Ovary (tissue), 7 donors: ENCODE measurements at regions not wholly inside any gene's neighbourhood (a gene's known extent, or its start where the extent isn't known, plus 50 kb on each side); places are given as distances from the start of the nearest gene placed in this dataset.
"Not testable (repeated sequence)": the region's sequence is repeated elsewhere in the genome, so short reads cannot be mapped to it uniquely, and the experiment has no call there.

Source experiments
- DNase-seq, 5 donors: peaks; one replicate each; pipeline ENCODE4 v3.0.0-alpha.2; 2019 to 2020
- H3K27ac ChIP-seq, 2 donors: fragments of 200-600 bp; one replicate each; pipeline versions ENCODE4 v1.5.1 to v1.8.0; 2019 to 2022
- H3K27me3 ChIP-seq: fragments of 200-600 bp; one replicate; pipeline ENCODE4 v1.8.0; 2022
- H3K36me3 ChIP-seq: fragments of 200-600 bp; sonication (generic); one replicate; pipeline ENCODE4 v1.5.1; 2019
- H3K4me1 ChIP-seq: one replicate; pipeline ENCODE4 v1.8.1; 2013; ENCODE audit warnings: mild to moderate bottlenecking, moderate library complexity; ENCODE audit not compliant: insufficient read depth
- H3K4me3 ChIP-seq: fragments of 200-600 bp; sonication (generic); one replicate; pipeline ENCODE4 v1.5.1; 2017
- H3K9me3 ChIP-seq, 2 donors: fragments of 200-600 bp in 1 of 2; sonication (generic) in 1 of 2; one replicate each; pipeline versions ENCODE4 v1.5.1 to v1.8.1; 2013 to 2019; ENCODE audit warnings: mild to moderate bottlenecking in 1 of 2, moderate library complexity in 1 of 2
- EP300 ChIP-seq: sonication (generic); formaldehyde crosslinking; IDR thresholded peaks from one replicate; pipeline ENCODE4 v1.6.1; 2017; ENCODE audit warnings: antibody characterized with exemption
- POLR2A ChIP-seq: fragments of 450-650 bp; IDR thresholded peaks from one replicate; pipeline ENCODE4 v1.6.1; 2017; ENCODE audit warnings: antibody characterized with exemption, mild to moderate bottlenecking, moderate library complexity
- WGBS, 3 donors: extraction: QIAGEN DNeasy Blood & Tissue Kit in 1 of 3; methylation state at CpG; one replicate each; pipeline versions ENCODE4 v1.1.5 to v1.1.7; 2013 to 2017; 5-methylcytosine and 5-hydroxymethylcytosine counted together
- intact Hi-C, 4 donors: fragments of 100-400 bp; cut with DNase I; formaldehyde crosslinking; loops; one replicate each; pipeline versions ENCODE4 v1.11.0 to v1.15.1; 2022 to 2023
- TF ChIP-seq, protein P1 (sequence below), 3 donors: fragments of 450-650 bp in 2 of 3; fragments of 200-600 bp in 1 of 3; IDR thresholded peaks; one replicate each; pipeline versions ENCODE4 v1.5.1 to v1.8.0; 2016 to 2022; ENCODE audit warnings: antibody characterized with exemption in 3 of 3, mild to moderate bottlenecking in 1 of 3
- donor health status: DM: no; HTN: no; CAD: no; lungs with moderate emphysema.
- donor health status: DM: no; HTN: no; CAD: no.
- donor health status: Bipolar disorder and iron deficiency.
- donor health status: DM: no; HTN: no; CAD: no.
- donor health status: DM: yes; HTN: yes; CAD: no.

DNA sequence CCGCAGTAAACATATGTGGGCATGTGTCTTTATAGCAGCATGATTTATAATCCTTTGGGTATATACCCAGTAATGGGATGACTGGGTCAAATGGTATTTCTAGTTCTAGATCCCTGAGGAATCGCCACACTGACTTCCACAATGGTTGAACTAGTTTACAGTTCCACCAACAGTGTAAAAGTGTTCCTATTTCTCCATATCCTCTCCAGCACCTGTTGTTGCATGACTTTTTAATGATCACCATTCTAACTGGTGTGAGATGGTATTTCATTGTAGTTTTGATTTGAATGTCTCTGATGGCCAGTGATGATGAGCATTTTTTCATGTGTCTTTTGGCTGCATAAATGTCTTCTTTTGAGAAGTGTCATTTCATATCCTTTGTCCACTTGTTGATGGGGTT lies 238.6 kb upstream of the ZNF337 start:
- H3K27me3 ChIP-seq, intact Hi-C loops, H3K27ac ChIP-seq, H3K9me3 ChIP-seq, H3K36me3 ChIP-seq, H3K4me1 ChIP-seq, H3K4me3 ChIP-seq, DNase-seq: not testable (repeated sequence)
- WGBS, 3 donors = 91 to 100% (median 93%) methylated on average over 1 to 2 of the region's 2 CpGs

DNA sequence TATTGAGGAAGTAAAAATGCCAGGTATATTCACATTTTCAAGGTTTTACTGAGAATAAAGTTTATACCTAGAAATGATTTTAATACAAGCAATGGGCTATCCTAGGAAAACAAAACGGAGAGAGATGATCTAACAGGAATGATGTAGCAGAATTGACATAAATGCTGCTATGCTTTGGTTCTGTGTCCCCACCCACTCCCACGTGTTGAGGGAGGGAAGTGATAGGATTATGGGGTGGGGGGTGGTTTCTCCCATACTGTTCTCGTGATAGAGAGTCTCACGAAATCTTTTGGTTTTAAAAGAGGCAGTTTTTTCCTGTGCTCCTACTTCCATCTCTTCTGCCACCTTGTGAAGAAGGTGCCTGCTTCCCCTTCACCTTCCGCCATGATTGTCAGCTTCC lies 236.2 kb upstream of the ZNF337 start:
- H3K27me3 ChIP-seq, H3K36me3 ChIP-seq, H3K27ac ChIP-seq, H3K4me3 ChIP-seq, H3K4me1 ChIP-seq, DNase-seq, intact Hi-C loops, H3K9me3 ChIP-seq: not testable (repeated sequence)
- WGBS, 3 donors = 33 to 47% (median 44%) methylated on average over 5 of the region's 5 CpGs

DNA sequence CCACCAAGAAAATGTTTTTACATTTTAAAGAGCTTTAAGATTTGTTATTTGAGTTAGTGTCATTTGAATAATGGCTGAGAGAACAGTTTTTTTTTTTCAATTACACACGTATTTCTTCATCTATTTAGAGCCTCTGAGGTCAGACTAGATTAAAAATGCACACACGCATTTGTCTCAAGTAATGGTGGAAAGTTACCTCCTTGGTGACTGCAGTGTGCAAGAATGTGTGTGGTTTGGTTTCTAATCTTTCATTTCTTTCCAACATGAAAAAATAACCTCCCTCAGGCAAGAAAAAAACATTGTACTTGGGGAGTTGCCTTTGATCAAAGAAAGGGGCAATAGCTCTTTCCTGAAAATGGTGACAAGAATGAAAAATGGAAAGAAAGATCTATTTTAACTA lies 235.5 kb upstream of the ZNF337 start:
- H3K9me3 ChIP-seq, H3K36me3 ChIP-seq, H3K27me3 ChIP-seq, intact Hi-C loops, DNase-seq, H3K4me1 ChIP-seq, H3K4me3 ChIP-seq, H3K27ac ChIP-seq: not testable (repeated sequence)
- 7 to 9% (median 8%) methylated on average over 2 of the region's 2 CpGs for WGBS, 3 donors

DNA sequence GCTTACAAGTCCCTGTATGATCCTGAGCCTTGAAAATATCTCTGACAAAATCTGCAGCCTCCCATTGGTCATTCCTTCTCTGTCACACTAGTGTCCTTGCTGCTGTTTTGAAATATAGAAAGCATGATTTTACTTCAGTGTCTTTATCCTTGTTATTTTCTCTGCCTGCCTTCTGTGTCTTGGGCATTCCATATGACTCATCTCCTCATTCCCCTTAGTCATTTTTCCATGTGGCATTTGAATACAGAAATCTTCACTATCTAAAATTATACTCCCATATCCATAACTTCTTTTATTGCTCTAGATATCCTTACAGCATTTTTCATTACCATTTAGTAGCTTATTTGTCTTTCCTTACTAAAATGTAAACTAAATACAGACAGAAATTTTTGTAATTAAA lies 205.7 kb upstream of the ZNF337 start:
- H3K4me3 ChIP-seq, H3K4me1 ChIP-seq, H3K9me3 ChIP-seq, intact Hi-C loops, H3K27ac ChIP-seq, DNase-seq, H3K27me3 ChIP-seq, H3K36me3 ChIP-seq: not testable (repeated sequence)

DNA sequence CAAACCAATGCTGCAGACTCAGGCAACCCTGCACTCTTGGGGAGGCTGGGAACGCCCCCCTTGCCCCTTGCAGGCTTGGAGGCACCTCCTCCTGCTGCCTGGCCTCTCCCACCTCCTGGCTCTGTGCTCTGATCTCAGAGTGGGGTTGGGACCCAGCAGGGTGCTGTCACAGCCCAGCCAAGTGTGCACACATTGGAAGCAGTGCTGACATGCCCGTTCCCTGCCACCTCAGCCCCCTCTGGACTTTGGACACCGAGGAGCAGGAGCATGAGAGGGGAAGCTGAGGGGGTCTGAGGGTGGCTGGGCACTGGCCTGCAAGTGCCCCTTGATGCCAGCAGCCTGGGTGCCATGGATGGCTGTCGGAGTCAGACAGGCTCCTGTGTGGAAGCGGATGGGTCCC lies 202.0 kb upstream of the ZNF337 start:
- DNase-seq, H3K27me3 ChIP-seq, intact Hi-C loops, H3K4me3 ChIP-seq, H3K36me3 ChIP-seq, H3K4me1 ChIP-seq, H3K27ac ChIP-seq, H3K9me3 ChIP-seq: not testable (repeated sequence)
- WGBS, 3 donors = 69 to 83% (median 71%) methylated on average over 5 of the region's 5 CpGs

DNA sequence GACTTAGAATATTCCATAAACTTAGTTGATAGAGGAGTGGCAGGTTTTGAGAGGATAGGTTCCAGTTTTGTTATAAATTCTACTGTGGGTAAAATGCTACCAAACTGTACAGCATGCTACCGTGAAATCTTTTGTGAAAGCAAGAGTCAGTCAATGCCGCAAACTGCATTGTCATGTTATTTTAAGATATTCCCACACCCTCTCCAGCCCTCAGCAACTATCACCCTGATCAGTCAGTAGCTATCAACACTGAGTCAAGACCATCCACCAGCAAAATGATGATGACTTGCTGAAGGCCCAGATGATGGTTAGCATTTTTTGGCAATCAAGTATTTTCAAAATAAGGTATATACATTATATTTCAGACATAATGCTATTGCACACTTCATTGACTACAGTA lies 182.4 kb upstream of the ZNF337 start:
- H3K36me3 ChIP-seq, intact Hi-C loops, DNase-seq, H3K27ac ChIP-seq, H3K27me3 ChIP-seq, H3K4me1 ChIP-seq, H3K9me3 ChIP-seq, H3K4me3 ChIP-seq: not testable (repeated sequence)
- WGBS, 3 donors = 90 to 98% (median 95%) methylated on average over 2 of the region's 2 CpGs

DNA sequence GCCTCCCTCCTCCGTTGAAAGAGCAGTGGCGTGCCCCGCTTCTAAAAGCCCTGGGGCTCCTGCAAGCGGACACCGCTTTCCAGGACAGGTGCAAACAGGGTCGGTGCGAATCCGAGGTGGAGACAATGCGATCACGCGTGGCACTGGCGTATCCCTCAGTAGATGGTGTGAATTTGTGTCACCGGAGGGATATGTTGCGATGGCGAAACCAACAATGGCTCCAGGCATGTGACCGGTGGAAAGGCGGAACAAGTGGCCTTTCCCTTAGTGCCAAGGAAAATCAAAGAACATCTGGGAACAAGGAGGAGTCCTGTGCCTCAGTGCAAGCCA lies 172.0 kb upstream of the ZNF337 start:
- H3K27ac ChIP-seq, H3K36me3 ChIP-seq, DNase-seq, H3K4me3 ChIP-seq, H3K9me3 ChIP-seq, H3K4me1 ChIP-seq, intact Hi-C loops, H3K27me3 ChIP-seq: not testable (repeated sequence)
- 27 to 45% (median 32%) methylated on average over 17 of the region's 17 CpGs for WGBS, 3 donors

DNA sequence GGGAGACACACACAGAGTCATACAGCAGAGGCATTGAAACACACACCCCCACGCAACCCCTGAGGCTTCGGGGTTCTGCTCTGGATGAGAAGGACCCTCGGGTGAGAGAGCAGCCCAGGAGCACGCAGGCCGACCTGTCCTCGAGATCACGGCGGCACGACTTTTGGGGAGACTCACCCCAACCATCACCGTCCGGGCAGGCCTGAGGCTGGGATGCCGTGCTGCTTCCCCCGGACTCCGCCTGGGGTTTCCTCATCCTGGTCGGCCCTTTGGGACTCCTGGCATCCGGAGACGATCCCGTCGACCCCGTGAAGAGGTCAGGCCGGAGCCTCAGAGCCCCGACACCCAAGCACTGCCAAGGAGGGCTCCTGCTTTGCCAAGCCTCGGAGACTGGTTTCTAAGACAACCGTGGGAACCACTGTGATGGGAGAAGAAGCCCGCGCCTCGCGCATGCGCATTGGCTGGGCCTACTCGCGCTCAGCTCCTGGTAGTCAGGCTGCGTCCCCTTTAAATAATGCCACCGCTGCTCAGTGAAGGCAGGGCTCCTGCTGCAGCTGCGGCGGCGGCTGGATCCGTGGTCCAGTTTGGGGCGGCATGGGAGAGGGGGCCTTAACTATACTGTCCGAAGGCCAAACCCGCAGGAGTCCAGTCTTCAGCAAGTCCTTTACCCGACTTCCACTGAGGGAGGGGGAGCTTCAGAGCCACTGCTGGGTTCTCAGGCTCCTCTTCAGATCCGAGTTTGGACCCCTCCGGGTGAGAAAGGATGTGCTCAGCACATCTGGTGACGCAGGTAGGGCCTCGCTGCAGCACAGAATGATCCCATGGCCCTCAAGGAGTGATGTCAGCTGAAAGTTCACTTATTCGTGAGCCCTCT lies 171.4 kb upstream of the ZNF337 start:
- intact Hi-C loops = no loop called here

DNA sequence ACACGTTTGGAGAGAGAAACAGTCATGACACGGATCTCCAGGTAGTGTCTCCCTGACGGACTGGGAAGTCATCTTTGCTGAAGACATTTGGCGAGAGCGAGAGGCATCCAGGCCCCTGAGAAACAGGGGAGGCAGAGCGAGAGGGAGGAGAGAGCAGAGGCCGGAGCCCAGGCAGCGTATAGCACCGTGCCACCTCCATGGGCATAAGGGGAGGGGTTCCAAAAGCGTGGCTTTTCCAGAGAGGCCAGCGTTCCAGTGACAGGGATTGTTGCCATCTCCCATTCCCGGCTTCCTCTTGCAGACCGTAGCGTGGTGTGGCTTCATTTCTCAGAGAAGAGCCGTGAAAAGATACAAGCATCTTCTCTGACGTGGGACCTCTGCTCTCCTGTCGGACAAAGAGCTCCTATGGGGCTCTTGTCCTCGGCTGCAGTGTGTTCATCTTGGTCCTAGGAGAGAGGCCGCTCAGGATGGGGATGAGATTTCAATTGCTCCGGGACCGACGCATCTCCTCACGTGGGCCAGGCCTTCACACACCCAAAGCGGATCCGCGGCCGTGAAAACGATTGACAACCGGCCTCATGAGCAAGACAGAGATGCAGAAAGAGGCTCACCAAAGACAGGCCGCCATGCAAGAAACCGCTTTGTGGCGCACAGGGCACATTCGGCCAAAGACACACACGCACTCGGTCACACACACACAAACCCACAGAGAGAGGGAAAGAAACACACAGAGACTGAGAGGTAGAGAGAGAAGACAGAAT lies 170.5 kb upstream of the ZNF337 start:
- H3K27me3 ChIP-seq, H3K27ac ChIP-seq, H3K4me1 ChIP-seq, H3K36me3 ChIP-seq, H3K4me3 ChIP-seq, DNase-seq, intact Hi-C loops, H3K9me3 ChIP-seq: not testable (repeated sequence)
- 89 to 94% (median 90%) methylated on average over 35 of the region's 35 CpGs for WGBS, 3 donors

More for the DNA sequence above, 171.4 kb upstream of the ZNF337 start:
- Histone ChIP-seq H3K9me3 (no peaks in the 10 kb centered on the region), H3K27me3 (no peaks in the 10 kb centered on the region), H3K4me3 (peak overlapping the region; percentile 20), H3K27ac (no peak overlapping the region), H3K36me3 (no peaks in the 10 kb centered on the region), H3K4me1 (peaks cover 2% of the 10 kb centered on the region)
- 17 to 30% (median 21%) methylated on average over 45 to 46 of the region's 46 CpGs for WGBS, 3 donors
- TF ChIP-seq POLR2A (no peak), EP300 (no peak)
- TF ChIP-seq, protein P1, sequence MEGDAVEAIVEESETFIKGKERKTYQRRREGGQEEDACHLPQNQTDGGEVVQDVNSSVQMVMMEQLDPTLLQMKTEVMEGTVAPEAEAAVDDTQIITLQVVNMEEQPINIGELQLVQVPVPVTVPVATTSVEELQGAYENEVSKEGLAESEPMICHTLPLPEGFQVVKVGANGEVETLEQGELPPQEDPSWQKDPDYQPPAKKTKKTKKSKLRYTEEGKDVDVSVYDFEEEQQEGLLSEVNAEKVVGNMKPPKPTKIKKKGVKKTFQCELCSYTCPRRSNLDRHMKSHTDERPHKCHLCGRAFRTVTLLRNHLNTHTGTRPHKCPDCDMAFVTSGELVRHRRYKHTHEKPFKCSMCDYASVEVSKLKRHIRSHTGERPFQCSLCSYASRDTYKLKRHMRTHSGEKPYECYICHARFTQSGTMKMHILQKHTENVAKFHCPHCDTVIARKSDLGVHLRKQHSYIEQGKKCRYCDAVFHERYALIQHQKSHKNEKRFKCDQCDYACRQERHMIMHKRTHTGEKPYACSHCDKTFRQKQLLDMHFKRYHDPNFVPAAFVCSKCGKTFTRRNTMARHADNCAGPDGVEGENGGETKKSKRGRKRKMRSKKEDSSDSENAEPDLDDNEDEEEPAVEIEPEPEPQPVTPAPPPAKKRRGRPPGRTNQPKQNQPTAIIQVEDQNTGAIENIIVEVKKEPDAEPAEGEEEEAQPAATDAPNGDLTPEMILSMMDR (IDR thresholded peaks at IDR 0.05) = no peak
- peak; percentile 62 to 75 (median 72) for DNase-seq
